SU-DHL-6 (cell line): ENCODE measurements at regions not wholly inside any gene's neighbourhood (a gene's known extent, or its start where the extent isn't known, plus 50 kb on each side); places are given as distances from the start of the nearest gene placed in this dataset.

Experiments used
- H2AFZ ChIP-seq: fragments of 200-600 bp; sonication (generic); 2 replicates; pipeline ENCODE4 v1.6.1; 2014; ENCODE audit warnings: low read depth, mild to moderate bottlenecking, moderate library complexity, mixed read lengths, antibody characterized with exemption, low read length; ENCODE audit not compliant: severe bottlenecking
- H3F3A ChIP-seq: fragments of 200-600 bp; shearing (Covaris generic); 2 replicates; pipeline ENCODE4 v1.6.0; 2016; ENCODE audit warnings: antibody characterized with exemption, mild to moderate bottlenecking; ENCODE audit not compliant: insufficient read depth
- H3K27ac ChIP-seq: fragments of 200-600 bp; sonication (generic); 2 replicates; pipeline ENCODE4 v1.5.1; 2016; ENCODE audit warnings: low read depth, mild to moderate bottlenecking, low read length, moderate library complexity, mixed read lengths
- H3K27me3 ChIP-seq: fragments of 200-600 bp; sonication (generic), shearing (Covaris generic); 2 replicates; pipeline ENCODE4 v1.6.0; 2014; ENCODE audit warnings: mild to moderate bottlenecking, low read length
- H3K36me3 ChIP-seq: fragments of 200-600 bp; sonication (generic); 2 replicates; pipeline ENCODE4 v1.6.1; 2014; ENCODE audit warnings: mild to moderate bottlenecking, low read length, mixed read lengths
- H3K4me2 ChIP-seq: fragments of 300-600, 200-600 bp; shearing (Covaris generic), sonication (generic); 2 replicates; pipeline ENCODE4 v1.6.0; 2014; ENCODE audit warnings: low read length, low read depth, mild to moderate bottlenecking; ENCODE audit not compliant: poor library complexity, severe bottlenecking
- H3K4me3 ChIP-seq: fragments of 200-600 bp; sonication (generic); 2 replicates; pipeline ENCODE4 v1.5.1; 2014; ENCODE audit warnings: antibody characterized with exemption, low read length, mild to moderate bottlenecking, mixed read lengths; ENCODE audit not compliant: insufficient read depth, poor library complexity, severe bottlenecking
- H3K79me2 ChIP-seq: fragments of 200-600 bp; sonication (generic); 2 replicates; pipeline ENCODE4 v1.6.1; 2014; ENCODE audit warnings: mild to moderate bottlenecking, low read length, moderate library complexity; ENCODE audit not compliant: insufficient read depth
- H3K9ac ChIP-seq: fragments of 200-600 bp; sonication (generic); 2 replicates; pipeline ENCODE4 v1.7.0; 2014; ENCODE audit warnings: mild to moderate bottlenecking, low read length
- H3K9me2 ChIP-seq: fragments of 200-600 bp; sonication (generic); replicated peaks from 2 replicates; pipeline ENCODE4 v1.6.1; 2014; ENCODE audit warnings: low read length; ENCODE audit not compliant: insufficient read depth
- H3K9me3 ChIP-seq: fragments of 200-600 bp; sonication (generic); 2 replicates; pipeline ENCODE4 v1.6.1; 2014; ENCODE audit warnings: low read length, mixed read lengths; ENCODE audit not compliant: insufficient read depth
- H4K20me1 ChIP-seq: fragments of 200-600 bp; sonication (generic); 2 replicates; pipeline ENCODE4 v1.6.1; 2014; ENCODE audit warnings: low read depth, mild to moderate bottlenecking, antibody characterized with exemption, low read length, moderate library complexity, mixed read lengths
- CTCF ChIP-seq: fragments of 200-600 bp; sonication (generic); IDR thresholded peaks from one replicate; pipeline ENCODE4 v1.5.1; 2017; ENCODE audit warnings: antibody characterized with exemption, mild to moderate bottlenecking, low read length, moderate library complexity; ENCODE audit not compliant: insufficient read depth, poor library complexity, severe bottlenecking
- EZH2phosphoT487 ChIP-seq: fragments of 200-600 bp; sonication (generic), shearing (Covaris generic); conservative IDR thresholded peaks from 2 replicates; pipeline ENCODE4 v1.6.1; 2018; ENCODE audit warnings: mild to moderate bottlenecking, antibody characterized with exemption, low read length, moderate library complexity, mixed read lengths

- H3K27ac ChIP-seq: no peak overlapping the region
- no peak for TF ChIP-seq EZH2phosphoT487
- no peak for TF ChIP-seq CTCF
- H2AFZ ChIP-seq: no peak overlapping the region
- no peaks in the 10 kb centered on the region for H3F3A ChIP-seq
- H3K4me3 ChIP-seq: no peak overlapping the region
- H3K9me2 ChIP-seq: no peaks in the 10 kb centered on the region
- no peak overlapping the region for H3K4me2 ChIP-seq
- H3K79me2 ChIP-seq: no peaks in the 10 kb centered on the region
- H3K36me3 ChIP-seq: no peaks in the 10 kb centered on the region
- H3K27me3 ChIP-seq: no peaks in the 10 kb centered on the region
- no peak overlapping the region for H3K9ac ChIP-seq
- no peaks in the 10 kb centered on the region for H4K20me1 ChIP-seq
- no peaks in the 10 kb centered on the region for H3K9me3 ChIP-seq
These were observed 1091.9 kb upstream of the TENM4 start for GRCh38 chr11:80532633-80533232.

- no peaks in the 10 kb centered on the region for H3K79me2 ChIP-seq
- H3K4me2 ChIP-seq: no peak overlapping the region
- H3K36me3 ChIP-seq: no peaks in the 10 kb centered on the region
- no peaks in the 10 kb centered on the region for H4K20me1 ChIP-seq
- H3K9me3 ChIP-seq: no peaks in the 10 kb centered on the region
- no peaks in the 10 kb centered on the region for H3F3A ChIP-seq
- no peak overlapping the region for H3K9ac ChIP-seq
- H2AFZ ChIP-seq: no peak overlapping the region
- TF ChIP-seq EZH2phosphoT487 (no peak), CTCF (no peak)
- no peak overlapping the region for H3K27ac ChIP-seq
- H3K4me3 ChIP-seq: no peak overlapping the region
- no peaks in the 10 kb centered on the region; the same call in 1 of the 2 replicates for H3K27me3 ChIP-seq
- H3K9me2 ChIP-seq: no peaks in the 10 kb centered on the region
These were observed 1088.9 kb upstream of the TENM4 start for GRCh38 chr11:80529726-80530125.

- H3K9ac ChIP-seq: no peak overlapping the region
- no peaks in the 10 kb centered on the region for H3K36me3 ChIP-seq
- H3F3A ChIP-seq: no peaks in the 10 kb centered on the region
- TF ChIP-seq EZH2phosphoT487: no peak
- no peak for TF ChIP-seq CTCF
- no peaks in the 10 kb centered on the region for H4K20me1 ChIP-seq
- no peak overlapping the region for H3K4me3 ChIP-seq
- H3K4me2 ChIP-seq: no peak overlapping the region
- no peaks in the 10 kb centered on the region; the same call in 1 of the 2 replicates for H3K27me3 ChIP-seq
- no peaks in the 10 kb centered on the region for H3K79me2 ChIP-seq
- no peaks in the 10 kb centered on the region for H3K9me3 ChIP-seq
- no peak overlapping the region for H2AFZ ChIP-seq
- H3K27ac ChIP-seq: no peak overlapping the region
- H3K9me2 ChIP-seq: no peaks in the 10 kb centered on the region
These were observed 1085.0 kb upstream of the TENM4 start for GRCh38 chr11:80525663-80526405.
